ENCODE measurements at regions not wholly inside any gene's neighbourhood (a gene's known extent, or its start where the extent isn't known, plus 50 kb on each side); places are given as distances from the start of the nearest gene placed in this dataset.

GRCh38 chr3:84277562-84278224 is 681.1 kb upstream of the CADM2 start:
- TF ChIP-seq CTCF (IDR thresholded peaks at IDR 0.05; ENCODE audit: low read depth, low read length) (no peak), POLR2A (IDR thresholded peaks at IDR 0.05; ENCODE audit: extremely low read depth, insufficient read length) (no peak)

Data from NB4 (cell line).